Hepatocyte (in vitro differentiated cells): ENCODE measurements at regions not wholly inside any gene's neighbourhood (a gene's known extent, or its start where the extent isn't known, plus 50 kb on each side); places are given as distances from the start of the nearest gene placed in this dataset.
"Not testable (repeated sequence)": the region's sequence is repeated elsewhere in the genome, so short reads cannot be mapped to it uniquely, and the experiment has no call there.

Experiments used
- DNase-seq: peaks from one replicate; pipeline ENCODE4 v3.0.0-alpha.2; 2016; ENCODE audit warnings: low spot score
- H2AFZ ChIP-seq: fragments of 200-600 bp; sonication (generic); 2 replicates; pipeline ENCODE4 v1.6.0; 2016; ENCODE audit warnings: antibody characterized with exemption, mild to moderate bottlenecking
- H3K27ac ChIP-seq: fragments of 200-600 bp; sonication (generic); 2 replicates; pipeline ENCODE4 v1.5.1; 2016; ENCODE audit warnings: mild to moderate bottlenecking
- H3K27me3 ChIP-seq: fragments of 200-600 bp; sonication (generic); 2 replicates; pipeline ENCODE4 v1.6.1; 2016
- H3K36me3 ChIP-seq: fragments of 200-600 bp; sonication (generic); replicated peaks from 2 replicates; pipeline ENCODE4 v1.5.1; 2016; ENCODE audit warnings: low read depth; ENCODE audit not compliant: insufficient read depth
- H3K4me1 ChIP-seq: fragments of 200-600 bp; sonication (generic); 2 replicates; pipeline ENCODE4 v1.5.1; 2016; ENCODE audit warnings: mild to moderate bottlenecking, moderate library complexity; ENCODE audit not compliant: insufficient read depth
- H3K4me2 ChIP-seq: fragments of 200-600 bp; sonication (generic); 2 replicates; pipeline ENCODE4 v1.6.0; 2016
- H3K4me3 ChIP-seq: fragments of 200-600 bp; sonication (generic); 2 replicates; pipeline ENCODE4 v1.5.1; 2016; ENCODE audit warnings: mild to moderate bottlenecking
- H3K79me2 ChIP-seq: fragments of 200-600 bp; sonication (generic); 2 replicates; pipeline ENCODE4 v1.6.0; 2017; ENCODE audit warnings: mild to moderate bottlenecking
- H3K9me2 ChIP-seq: fragments of 200-600 bp; sonication (generic); replicated peaks from 2 replicates; pipeline ENCODE4 v1.6.0; 2017; ENCODE audit warnings: mild to moderate bottlenecking; ENCODE audit not compliant: insufficient read depth
- H3K9me3 ChIP-seq: fragments of 200-600 bp; sonication (generic); 2 replicates; pipeline ENCODE4 v1.5.1; 2016; ENCODE audit warnings: low read depth, mild to moderate bottlenecking
- H4K20me1 ChIP-seq: fragments of 200-600 bp; sonication (generic); 2 replicates; pipeline ENCODE4 v1.6.0; 2016; ENCODE audit warnings: mild to moderate bottlenecking; ENCODE audit not compliant: insufficient read depth, poor library complexity, severe bottlenecking
- CTCF ChIP-seq: fragments of 200-600 bp; sonication (generic); IDR thresholded peaks from 2 replicates; pipeline ENCODE4 v1.5.1; 2016; ENCODE audit warnings: antibody characterized with exemption, mild to moderate bottlenecking; ENCODE audit not compliant: poor library complexity
- EZH2 ChIP-seq: fragments of 200-600 bp; sonication (generic); IDR thresholded peaks from 2 replicates; pipeline ENCODE4 v1.6.1; 2016; ENCODE audit warnings: antibody characterized with exemption, mild to moderate bottlenecking, borderline replicate concordance
- EZH2phosphoT487 ChIP-seq: fragments of 200-600 bp; sonication (generic); IDR thresholded peaks from one replicate; pipeline ENCODE4 v1.6.1; 2018; ENCODE audit warnings: antibody characterized with exemption, mild to moderate bottlenecking, low read depth, moderate library complexity; ENCODE audit not compliant: unreplicated experiment, severe bottlenecking
- WGBS: methylation state at CpG from one replicate; pipeline ENCODE4 v1.1.6; 2016; ENCODE audit warnings: low lambda C conversion rate; ENCODE audit errors: missing lambda C conversion rate; 5-methylcytosine and 5-hydroxymethylcytosine counted together

GRCh38 chrX:734362-734761 is 103.8 kb downstream of the SHOX start:
- no peak overlapping the region for H3K27ac ChIP-seq
- H3K4me2 ChIP-seq, result no peak overlapping the region
- no peak overlapping the region for H3K4me3 ChIP-seq
- H3K9me2 ChIP-seq, result no peaks in the 10 kb centered on the region
- no peaks in the 10 kb centered on the region for H4K20me1 ChIP-seq
- no peak for DNase-seq
- H3K9me3 ChIP-seq, result no peaks in the 10 kb centered on the region
- H3K27me3 ChIP-seq, result no peaks in the 10 kb centered on the region
- WGBS, result 76% methylated on average over 17 of the region's 17 CpGs
- H3K79me2 ChIP-seq, result no peaks in the 10 kb centered on the region
- H3K36me3 ChIP-seq, result no peaks in the 10 kb centered on the region
- no peaks in the 10 kb centered on the region for H3K4me1 ChIP-seq
- H2AFZ ChIP-seq, result no peak overlapping the region
- TF ChIP-seq EZH2, result no peak

- Histone ChIP-seq H3K27ac (no peak overlapping the region), H3K4me1 (no peaks in the 10 kb centered on the region), H3K9me2 (no peaks in the 10 kb centered on the region), H4K20me1 (no peaks in the 10 kb centered on the region), H3K4me3 (no peak overlapping the region), H3K36me3 (no peaks in the 10 kb centered on the region), H3K4me2 (no peak overlapping the region), H2AFZ (no peak overlapping the region), H3K9me3 (no peaks in the 10 kb centered on the region), H3K79me2 (no peaks in the 10 kb centered on the region), H3K27me3 (no peaks in the 10 kb centered on the region)
- no peak for DNase-seq
- WGBS, result 80% methylated on average over 9 of the region's 9 CpGs
- TF ChIP-seq CTCF (no peak), EZH2phosphoT487 (no peak), EZH2 (no peak)
Measured at GRCh38 chrX:733961-734360, 103.4 kb downstream of the SHOX start.

- no peaks in the 10 kb centered on the region for H3K36me3 ChIP-seq
- WGBS, result 85% methylated on average over 21 of the region's 21 CpGs
- H3K4me1 ChIP-seq, result no peaks in the 10 kb centered on the region
- TF ChIP-seq CTCF (no peak), EZH2phosphoT487 (no peak), EZH2 (no peak)
- no peak overlapping the region for H2AFZ ChIP-seq
- no peaks in the 10 kb centered on the region for H3K79me2 ChIP-seq
- H3K4me3 ChIP-seq, result no peak overlapping the region
- H3K9me2 ChIP-seq, result no peaks in the 10 kb centered on the region
- H3K4me2 ChIP-seq, result no peak overlapping the region
- no peaks in the 10 kb centered on the region for H4K20me1 ChIP-seq
- no peaks in the 10 kb centered on the region for H3K27me3 ChIP-seq
- H3K9me3 ChIP-seq, result no peaks in the 10 kb centered on the region
- DNase-seq, result no peak
- no peak overlapping the region for H3K27ac ChIP-seq
Measured at GRCh38 chrX:729583-730409, 99.2 kb downstream of the SHOX start.

- not testable (repeated sequence) for H3K9me2 ChIP-seq, H3K27me3 ChIP-seq, H3K36me3 ChIP-seq, H3K79me2 ChIP-seq, H3K4me3 ChIP-seq, H2AFZ ChIP-seq, H3K27ac ChIP-seq, H3K4me1 ChIP-seq, H3K4me2 ChIP-seq, H4K20me1 ChIP-seq, H3K9me3 ChIP-seq, DNase-seq
- 90% methylated on average over 10 of the region's 14 CpGs for WGBS
Measured at GRCh38 chrX:729101-729500, 98.5 kb downstream of the SHOX start.

- not testable (repeated sequence) for H3K9me3 ChIP-seq, H4K20me1 ChIP-seq, DNase-seq, H3K79me2 ChIP-seq, H3K36me3 ChIP-seq, H3K27ac ChIP-seq, H3K4me2 ChIP-seq, H3K27me3 ChIP-seq, H3K4me3 ChIP-seq, H3K4me1 ChIP-seq, H3K9me2 ChIP-seq, H2AFZ ChIP-seq
- 90% methylated on average over 10 of the region's 11 CpGs for WGBS
Measured at GRCh38 chrX:728639-729038, 98.0 kb downstream of the SHOX start.
